Activated CD4-positive, alpha-beta T cell treated with anti-CD3 and anti-CD28 coated beads, Interleukin-10, Interleukin-2, amounts not matched to agents 100 ng/mL and 50 ng/mL, durations not matched to agents 16 hours and 8 hours (primary cell): ENCODE measurements at regions not wholly inside any gene's neighbourhood (a gene's known extent, or its start where the extent isn't known, plus 50 kb on each side); places are given as distances from the start of the nearest gene placed in this dataset.
"Not testable (repeated sequence)": the region's sequence is repeated elsewhere in the genome, so short reads cannot be mapped to it uniquely, and the experiment has no call there.

Source experiments
- DNase-seq: peaks from one replicate; pipeline ENCODE4 v3.0.0-alpha.2; 2020

DNA sequence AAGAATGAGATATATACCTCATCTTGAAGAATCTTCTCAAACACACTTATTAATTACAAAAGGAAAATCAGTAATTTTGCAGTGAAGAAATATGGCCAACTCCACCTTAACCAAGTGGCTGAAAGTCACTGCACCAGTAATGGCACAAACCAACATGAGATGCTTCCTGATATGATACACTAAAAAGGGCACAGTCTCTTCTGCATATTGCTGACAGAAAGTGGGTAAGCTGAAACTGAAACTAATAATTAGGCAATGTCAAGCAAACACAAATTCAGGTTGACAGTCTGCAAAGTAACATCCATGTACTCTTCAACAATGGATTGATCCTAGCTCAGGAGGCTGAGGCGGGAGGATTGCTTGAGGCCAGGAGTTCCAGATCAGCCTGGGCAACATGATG, 56.1 kb downstream of the ZNF22 start:
- not testable (repeated sequence) for DNase-seq

DNA sequence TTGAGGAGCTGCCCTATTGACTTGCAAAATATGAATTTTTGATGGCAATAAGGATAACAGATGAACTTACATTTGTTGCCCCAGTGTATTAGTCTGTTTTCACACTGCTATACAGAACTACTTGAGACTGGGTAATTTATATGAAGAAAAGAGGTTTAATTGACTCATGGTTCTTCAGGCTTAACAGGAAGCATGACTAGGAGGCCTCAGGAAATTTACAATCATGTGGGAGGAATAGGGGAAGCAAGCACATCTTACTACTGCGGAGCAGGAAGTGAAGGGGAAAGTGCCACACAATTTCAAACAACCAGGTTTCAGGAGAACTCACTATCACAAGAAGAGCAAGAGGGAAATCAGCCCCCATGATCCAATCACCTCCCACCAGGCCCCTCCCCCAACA, 57.9 kb downstream of the ZNF22 start:
- DNase-seq, result no peak

DNA sequence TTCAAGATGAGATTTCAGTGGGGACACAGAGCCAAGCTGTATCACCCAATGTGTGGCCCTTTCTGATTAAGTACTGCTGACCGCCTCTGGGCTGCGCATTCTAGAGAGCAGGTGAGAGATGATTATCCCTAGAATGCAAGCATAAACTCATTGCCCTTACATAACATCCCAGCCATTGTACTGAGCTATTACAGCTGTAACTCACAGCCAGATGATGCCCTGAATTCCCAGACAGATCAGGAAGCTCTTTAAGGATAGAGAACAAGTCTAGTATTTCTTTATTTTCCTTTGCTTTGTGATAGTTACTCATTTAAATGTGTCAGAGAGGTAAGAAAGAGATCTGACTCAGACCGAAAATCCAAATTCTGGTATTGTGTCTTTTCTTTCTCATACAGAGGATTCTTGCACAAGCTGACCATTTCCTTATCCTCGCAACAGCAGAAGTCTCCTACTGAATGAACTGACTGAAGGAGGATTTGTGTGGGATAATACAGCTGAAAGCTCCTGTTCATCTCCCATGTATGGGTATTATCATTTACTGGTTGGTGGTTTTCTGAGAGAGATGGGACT, 58.4 kb downstream of the ZNF22 start:
- peak; percentile 18 for DNase-seq

DNA sequence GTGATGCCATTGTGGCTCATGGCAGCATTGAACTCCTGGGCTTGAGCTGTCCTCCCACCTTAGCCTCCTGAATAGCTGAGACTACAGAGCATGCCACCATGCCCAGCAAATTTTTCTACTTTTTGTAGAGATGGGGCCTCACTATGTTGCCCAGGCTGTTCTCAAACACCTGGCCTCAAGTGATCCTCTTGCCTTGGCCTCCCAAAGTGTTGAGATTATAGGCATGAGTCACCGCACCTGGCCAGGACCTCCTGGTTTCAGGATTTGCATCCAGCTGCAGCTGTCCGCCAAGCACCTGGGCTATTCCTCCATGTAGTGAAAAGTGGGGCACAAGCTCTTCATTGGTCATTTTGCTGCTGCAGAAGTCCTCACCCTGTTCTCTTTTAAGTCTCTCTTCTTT, 58.9 kb downstream of the ZNF22 start:
- DNase-seq, result no peak

DNA sequence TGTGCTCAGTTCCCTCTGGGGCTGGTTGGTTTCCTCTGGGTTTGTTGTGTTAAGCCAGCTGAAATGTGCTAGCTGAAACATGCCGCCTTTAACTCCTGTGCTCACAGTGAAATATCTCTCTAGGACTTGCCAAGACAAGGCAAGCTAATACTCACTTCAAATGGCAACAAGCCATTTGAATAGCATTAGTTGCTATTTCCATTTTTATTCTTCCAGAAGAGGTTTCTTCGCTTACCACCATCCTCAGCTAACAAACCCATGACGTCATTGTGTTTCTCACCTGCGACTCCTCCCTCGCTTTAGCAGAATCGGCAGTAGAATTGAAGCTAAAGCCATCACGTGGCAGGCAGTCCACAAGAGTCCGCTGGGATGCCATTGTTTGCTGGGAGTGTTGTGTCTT, 61.3 kb downstream of the ZNF22 start:
- DNase-seq, result no peak

DNA sequence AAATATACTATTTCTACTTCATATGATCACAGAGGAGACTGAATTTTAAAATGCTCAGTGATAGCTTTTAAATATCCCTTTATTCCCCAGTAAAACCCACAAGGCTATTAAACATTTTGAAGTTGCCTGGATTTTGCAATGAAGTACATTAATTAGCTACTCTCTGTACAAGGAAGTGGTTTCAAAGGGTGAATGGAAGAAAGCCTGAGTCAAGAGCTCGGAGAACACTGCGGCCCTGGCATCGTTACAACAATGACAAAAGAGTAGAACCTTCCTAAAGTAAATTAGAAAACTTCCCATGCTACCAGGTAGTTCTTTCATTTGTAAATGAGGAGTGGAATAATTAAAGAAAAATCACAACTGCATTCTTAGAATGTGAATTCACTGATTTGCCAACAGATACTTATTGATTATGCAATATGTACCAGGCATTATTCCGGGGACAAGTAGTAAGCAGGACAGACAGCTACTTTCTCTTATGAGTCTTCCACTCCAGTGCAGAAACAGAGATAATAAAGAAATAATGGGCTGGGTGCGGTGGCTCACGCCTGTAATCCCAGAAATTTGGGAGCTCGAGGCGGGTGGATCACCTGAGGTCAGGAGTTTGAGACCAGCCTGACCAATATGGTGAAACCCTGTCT, 63.0 kb downstream of the ZNF22 start:
- DNase-seq, result no peak

DNA sequence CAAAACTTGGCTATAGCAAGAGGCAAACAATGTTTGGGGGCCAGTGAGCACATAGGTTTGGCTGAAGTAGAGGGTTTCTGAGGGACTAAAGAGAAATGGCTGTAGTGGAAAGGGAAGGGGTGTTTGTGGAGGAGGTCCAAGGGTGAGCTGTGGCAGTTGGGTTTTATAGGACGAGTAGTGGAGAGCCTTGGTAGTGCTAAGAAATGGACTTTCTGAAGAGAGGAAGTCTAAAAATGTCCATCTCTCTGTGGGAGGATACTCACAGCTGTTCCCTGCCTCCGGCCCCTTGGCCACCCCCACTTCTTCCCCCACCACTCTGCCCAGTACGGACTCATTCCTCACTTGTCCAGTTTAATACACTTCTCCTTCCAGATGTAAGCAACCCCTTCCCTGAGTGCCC, 64.3 kb downstream of the ZNF22 start:
- DNase-seq, result no peak

DNA sequence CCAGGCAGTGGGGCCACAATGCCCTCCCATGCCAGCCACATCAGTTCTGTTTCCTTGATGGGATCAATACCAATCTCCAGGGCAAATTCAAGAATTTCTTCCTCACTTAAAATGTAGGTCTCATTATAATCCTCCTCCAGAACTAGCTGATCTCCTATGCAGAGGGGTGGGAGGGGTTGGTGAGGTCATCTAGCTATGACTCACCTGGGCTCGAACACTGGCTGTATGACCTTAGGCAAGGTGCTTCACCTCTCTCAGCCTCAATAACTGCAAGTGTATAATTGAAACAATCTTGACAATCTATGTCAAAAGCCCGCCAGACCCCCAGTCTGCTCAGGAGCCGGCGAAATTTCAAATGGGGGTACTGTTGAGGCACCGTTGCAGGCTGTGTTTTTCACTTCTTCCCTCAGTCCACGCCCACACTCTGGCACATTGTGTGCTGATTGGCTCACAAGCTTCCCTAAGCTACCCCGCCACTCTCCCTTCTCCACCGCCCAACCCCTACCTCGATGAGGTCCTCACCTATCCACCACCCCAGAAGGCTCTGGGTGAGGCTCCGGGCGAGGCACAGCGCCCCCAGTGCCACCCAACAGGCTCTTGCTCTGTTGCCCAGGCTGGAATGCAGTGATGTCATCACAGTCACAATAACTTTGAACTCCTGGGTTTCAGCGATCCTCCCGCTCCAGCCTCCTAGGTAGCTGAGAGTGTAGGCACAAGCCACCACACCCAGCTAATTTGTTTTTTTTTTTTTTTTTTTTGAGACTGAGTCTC, 70.5 kb downstream of the ZNF22 start:
- DNase-seq, result no peak

DNA sequence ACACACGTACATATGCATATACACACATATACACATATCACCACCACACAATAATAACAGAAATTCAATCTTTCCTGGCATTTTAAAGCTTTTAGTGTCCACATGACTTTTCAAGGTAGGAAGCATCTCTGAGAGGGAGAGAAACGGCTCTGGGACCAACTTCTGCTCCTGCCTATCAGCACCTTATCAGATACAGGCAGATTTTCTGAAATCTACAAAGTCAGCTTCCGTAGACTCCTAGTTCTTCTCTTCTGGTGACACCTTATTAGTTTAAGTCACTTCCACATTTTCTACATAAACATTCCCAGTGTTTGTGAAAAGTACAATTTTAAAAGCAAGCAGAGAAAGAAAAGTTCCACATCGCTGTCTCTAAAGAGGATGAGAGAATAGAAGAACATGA, 74.5 kb downstream of the ZNF22 start:
- no peak for DNase-seq

DNA sequence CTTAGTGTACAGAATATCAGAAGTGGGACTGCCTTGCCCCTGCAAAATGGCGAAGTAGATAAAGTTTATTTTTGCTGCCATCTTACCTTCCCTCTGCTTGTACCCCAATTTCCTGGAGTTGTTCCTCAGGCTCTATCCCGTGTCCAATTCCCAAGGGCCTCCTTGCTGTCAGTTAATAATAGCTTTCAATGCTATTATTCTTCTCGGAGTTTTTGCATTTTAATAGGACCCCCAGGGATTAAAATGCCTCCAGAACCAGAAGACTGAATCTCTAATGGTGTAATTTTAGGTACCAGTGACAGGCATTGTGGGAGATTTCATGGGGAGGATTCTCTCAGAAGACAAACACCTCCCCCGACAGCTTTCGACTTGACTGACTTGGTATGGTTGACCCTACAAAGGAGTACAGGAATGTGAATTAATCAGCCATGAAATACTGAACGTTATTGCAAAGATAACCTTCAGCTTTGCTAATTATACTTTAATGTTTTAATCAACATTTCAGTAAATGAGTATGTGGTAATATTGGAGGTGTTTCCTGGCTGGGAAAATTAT, 75.2 kb downstream of the ZNF22 start:
- no peak for DNase-seq

DNA sequence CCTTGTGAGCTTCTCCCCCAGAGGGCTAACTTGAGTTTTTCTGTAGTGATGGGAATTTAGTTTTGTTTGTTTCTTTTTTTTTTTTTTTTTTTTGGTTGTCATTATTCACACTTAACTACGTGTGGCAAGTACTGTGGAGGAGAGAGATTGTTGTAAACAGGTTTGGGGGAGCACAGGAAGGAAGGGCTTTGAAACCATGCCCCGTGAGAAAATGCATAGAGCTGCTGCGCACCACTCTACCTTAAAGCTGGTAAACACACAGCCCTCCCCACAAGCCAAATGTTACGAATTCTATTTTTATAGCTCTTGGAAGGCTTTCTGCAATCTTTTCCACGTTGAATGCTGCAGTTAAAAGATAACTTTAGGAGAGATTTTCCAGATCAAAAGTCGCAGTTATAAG, 76.2 kb downstream of the ZNF22 start:
- no peak for DNase-seq

DNA sequence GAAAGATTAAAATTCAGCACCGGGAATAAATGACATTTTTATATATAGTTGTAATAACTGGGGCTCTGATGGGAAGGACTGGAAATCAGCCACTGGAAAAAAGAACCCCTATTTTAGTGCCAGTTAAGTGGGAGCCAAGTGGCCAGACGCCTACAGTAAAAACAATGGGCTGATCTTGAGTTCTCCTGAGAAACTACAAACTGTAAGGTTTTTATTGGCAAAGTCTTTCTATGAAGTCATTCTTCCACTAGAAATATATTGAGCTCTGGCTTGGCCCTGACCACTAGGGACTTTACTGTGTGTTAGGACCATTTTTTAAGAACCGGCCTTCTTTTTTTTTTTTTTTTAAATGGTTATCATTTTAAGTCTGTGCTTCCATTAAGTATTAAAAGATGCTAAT, 79.6 kb downstream of the ZNF22 start:
- DNase-seq, result no peak

DNA sequence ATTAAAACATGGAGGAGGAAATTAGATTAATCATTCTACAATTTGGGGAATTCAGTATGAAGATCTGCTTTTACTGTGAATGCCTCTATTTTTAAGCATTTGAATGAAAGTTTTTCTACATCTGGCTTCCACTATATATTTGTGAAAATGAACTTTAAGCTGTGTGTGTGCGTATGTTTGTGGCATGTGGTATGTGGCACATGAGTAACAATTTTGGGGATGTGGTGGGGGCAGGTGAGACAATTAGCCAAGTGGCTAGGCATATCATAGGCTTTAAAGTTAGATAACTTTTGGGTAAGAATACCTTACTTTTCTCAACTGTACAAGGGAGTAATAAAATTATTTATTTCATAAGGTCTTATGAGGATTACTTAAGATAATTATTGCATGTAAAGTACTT, 81.5 kb downstream of the ZNF22 start:
- no peak for DNase-seq

DNA sequence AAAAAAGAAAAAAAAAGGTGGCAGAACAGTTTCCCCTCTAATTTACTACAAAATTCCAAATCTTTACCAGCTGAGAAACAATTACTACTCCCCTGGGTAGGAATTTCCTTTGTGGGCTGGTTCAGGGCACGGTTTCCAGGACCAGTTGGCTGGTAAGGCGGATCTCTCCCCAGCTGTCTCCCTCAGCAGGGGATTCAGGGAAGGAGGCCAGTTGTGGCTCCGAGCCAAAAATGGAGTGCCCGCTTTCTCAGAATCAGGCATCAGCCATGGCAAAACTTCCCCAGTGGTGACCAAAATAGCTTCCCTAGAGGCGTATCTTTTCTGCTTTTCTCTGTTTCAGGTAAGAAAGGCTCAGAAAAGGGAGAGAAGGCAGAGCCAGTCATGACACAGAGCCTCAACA, 91.2 kb downstream of the ZNF22 start:
- DNase-seq, result no peak

DNA sequence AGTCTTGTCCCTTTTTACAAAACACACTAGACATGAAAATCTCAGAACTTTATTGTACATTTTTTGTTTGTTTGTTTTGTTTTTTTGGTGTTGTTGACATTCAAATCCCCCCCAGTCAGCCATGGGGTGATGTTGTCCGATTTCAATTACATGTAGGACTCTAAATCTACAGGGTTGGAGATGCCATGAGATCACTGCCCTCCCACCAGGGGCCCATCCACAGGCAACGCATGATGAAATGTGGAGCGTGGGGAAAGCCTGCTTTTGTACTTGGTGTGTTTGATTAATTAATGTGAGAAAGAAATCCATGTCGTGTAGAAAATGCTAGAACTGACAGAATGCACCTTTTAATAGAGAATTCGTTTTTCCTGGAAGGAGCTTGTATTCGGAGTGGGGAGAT, 93.2 kb downstream of the ZNF22 start:
- no peak for DNase-seq

DNA sequence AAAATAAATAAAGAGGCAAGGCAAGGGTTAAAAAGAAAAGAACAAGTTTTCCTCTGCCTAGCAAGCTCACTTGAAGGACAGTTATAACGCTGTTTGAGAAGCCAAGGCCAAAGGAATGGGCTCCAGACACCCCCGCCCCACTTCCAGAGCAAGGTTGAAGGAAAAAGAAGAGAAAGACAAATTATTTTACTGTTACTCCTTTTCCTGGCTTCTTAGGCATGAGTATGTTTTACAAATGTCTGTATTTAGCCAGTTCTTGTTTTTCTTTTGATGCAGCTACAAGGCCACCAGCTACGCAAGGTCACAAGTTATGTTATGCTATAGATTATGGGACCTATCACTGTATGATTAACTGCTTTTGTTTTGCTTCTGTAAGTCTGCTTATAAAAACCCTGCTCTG, 94.6 kb downstream of the ZNF22 start:
- DNase-seq, result no peak

DNA sequence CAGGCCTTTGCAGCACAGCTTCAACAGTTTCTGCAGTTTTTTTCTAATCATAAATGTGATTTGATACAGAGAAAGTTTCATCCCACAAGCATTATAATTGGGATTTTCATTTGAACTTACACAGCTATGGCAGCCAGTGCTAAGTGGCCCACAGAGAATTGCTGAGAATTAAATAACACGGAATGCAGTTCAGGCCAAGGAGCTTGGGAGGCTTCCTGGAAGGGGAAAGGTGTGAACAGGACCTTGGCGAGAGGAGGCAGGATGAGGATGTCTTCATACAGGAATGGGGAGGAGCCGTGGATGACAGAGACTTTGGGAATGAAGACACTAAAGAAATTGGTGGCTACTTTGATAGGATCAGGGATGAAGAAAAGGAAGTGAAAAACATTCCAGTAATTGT, 95.3 kb downstream of the ZNF22 start:
- DNase-seq, result no peak

DNA sequence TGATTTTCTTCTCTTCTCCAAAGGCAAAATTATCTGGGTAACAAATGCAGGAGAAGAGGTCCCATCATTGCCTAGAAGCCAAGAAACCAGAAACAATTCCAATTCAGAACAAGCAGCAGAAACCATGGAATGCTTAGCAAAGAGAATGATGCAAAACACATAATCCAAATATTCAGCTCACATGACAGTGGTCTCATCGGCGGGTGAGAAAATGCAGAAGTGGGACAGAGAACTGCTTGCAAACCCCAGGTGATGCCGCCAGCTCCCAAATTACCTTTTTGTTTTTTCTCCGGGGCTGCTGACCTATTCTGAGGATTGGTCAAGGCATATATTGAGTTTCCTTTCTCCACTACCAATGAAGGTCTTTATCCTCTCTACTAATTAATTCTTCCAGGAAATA, 99.7 kb downstream of the ZNF22 start:
- no peak for DNase-seq

DNA sequence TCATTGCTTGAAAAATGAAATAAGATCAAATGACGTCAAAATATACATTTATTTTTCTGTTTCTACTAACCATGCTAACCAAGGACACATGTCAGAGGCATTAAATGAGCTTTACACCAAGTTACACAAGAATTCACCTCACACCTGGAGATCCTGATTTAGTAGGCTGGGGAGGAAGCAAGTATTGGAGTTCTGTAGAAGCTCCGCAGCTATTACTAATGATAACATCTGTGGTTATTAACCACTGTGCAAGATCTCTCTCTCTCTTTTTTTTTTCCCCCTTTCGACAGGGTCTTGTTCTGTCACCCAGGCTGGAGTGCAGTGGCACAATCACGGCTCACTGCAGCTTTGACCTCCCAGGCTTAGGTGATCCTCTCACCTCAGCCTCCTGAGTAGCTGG, 104.0 kb downstream of the ZNF22 start:
- DNase-seq, result no peak

DNA sequence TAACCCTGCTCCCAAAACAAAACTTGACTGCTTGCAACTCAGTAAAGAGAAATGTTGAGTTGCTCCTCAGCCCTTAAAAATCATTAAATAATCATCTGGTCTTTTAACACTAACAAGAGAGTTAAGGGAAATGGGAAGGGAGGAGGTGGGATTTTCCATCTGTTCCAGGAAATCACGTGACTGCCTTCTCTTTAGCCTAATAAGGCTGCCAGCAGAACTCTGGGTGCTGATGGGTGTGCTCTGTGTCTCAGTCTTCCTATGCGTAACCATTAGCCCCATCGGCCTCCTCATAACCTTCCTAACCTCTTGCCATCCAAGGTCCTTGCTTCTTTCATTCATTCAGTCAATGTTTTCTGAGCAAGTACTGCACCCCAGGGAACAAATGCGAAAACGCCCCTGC, 104.6 kb downstream of the ZNF22 start:
- not testable (repeated sequence) for DNase-seq

DNA sequence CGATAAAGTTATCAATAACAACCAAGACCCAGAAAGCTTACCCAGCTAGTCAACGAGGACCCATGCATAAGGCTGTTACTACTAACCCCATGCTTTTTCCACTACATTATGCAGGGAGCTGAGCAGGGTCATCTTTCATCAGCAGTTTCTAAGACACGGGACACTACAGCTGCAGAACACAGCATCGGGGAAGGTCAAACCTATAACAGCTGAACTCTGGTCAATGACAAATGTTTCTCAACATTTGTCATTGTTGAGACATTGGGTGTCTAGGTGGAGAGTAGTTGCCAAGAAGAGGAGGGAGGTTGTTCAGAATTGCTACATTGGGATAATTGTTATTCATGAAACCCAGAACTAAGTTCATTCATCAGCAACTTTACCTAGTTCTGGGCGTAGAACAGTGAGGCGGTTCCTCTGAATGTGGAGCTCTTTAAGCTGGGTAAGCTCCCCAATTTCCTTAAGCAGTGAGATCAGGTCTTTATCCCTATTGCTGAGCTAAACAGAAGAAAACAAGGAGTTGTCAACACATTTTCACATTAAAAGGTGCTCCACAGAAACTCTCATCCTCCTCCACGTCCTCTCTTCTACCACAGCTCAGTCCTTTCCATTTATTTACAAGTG, 105.6 kb downstream of the ZNF22 start:
- no peak for DNase-seq

DNA sequence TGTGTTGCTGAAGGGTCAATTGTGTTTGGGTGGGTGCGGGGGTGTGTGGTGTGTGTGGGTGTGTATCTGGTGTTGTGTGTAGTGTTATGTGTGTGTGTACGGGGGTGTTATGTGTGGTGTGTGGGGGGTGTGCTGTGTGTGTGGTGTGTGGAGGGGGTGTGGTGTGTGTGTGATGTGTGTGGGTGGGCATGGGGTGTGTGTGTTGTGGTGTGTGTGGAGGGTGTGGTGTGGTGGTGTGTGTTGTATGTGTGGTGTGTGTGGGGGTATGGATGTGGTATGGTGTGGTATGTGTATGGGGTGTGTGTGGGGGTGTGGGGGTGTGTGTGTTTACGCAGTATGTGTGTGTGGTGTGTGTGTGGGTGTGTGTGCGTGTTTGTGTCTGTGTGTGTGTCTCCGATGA, 110.8 kb downstream of the ZNF22 start:
- DNase-seq, result no peak

DNA sequence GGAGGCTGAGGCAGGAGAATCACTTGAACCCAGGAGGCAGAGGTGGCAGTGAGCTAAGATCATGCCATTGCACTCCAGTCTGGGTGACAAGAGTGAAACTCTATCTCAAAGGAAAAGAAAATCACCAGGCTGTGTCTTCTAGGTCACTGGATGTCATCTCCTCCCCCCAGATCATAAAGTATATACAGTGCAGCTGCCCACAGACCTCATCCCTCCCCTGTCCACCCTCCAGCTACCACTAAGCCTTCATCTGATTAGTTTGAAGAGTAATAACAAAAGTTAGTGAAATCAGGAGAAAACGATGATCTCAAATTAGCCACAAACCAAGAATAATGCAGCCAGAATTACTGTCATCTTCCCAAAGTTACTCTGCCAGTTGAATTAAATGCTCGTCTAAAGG, 117.2 kb downstream of the ZNF22 start:
- DNase-seq, result not testable (repeated sequence)

DNA sequence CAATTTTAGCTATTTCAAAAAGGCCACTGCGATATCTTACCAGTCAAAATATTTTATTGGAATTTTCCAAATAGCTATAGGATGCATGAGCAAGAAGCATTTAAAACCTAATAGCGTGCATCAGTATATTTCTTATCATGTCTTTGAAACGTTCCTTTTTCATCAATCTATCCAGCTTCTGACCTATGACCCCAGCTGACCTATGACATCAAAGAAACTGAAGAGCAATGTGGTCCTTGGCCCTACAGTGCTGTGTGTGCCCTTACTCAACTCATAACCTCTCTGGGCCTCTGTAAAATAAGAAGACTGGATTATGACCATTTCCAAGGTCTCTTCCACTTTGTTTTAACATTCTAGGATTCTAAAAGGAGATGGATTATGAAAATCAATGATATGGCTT, 118.2 kb downstream of the ZNF22 start:
- DNase-seq, result no peak
